CD14-positive monocyte (primary cell): ENCODE measurements at regions not wholly inside any gene's neighbourhood (a gene's known extent, or its start where the extent isn't known, plus 50 kb on each side); places are given as distances from the start of the nearest gene placed in this dataset.

Experiments used
- DNase-seq, 3 donors: peaks; one replicate each; pipeline ENCODE4 v3.0.0-alpha.2; 2011 to 2022
- H2AFZ ChIP-seq: 2 replicates; pipeline ENCODE4 v1.6.0; 2012; ENCODE audit warnings: mild to moderate bottlenecking, low read depth, low read length, inconsistent platforms; ENCODE audit not compliant: insufficient read depth, poor library complexity, severe bottlenecking
- H3K27ac ChIP-seq, 2 donors: 1 replicate in 1 of 2; 2 replicates in 1 of 2; pipeline ENCODE4 v1.5.1; 2012 to 2013; ENCODE audit warnings: low read length in 2 of 2, control low read depth in 1 of 2, inconsistent platforms in 1 of 2, low read depth in 1 of 2, mild to moderate bottlenecking in 1 of 2
- H3K27me3 ChIP-seq, 2 donors: one replicate each; pipeline versions ENCODE4 v1.6.0 to v1.6.1; 2011 to 2013; ENCODE audit warnings: low read length in 2 of 2; ENCODE audit not compliant: control insufficient read depth in 2 of 2, insufficient read depth in 2 of 2
- H3K36me3 ChIP-seq, 2 donors: replicated peaks in 1 of 2; 1 replicate in 1 of 2; 2 replicates in 1 of 2; pipeline versions ENCODE4 v1.5.1 to v1.6.1; 2012 to 2013; ENCODE audit warnings: low read length in 2 of 2, control low read depth in 1 of 2, inconsistent platforms in 1 of 2, mild to moderate bottlenecking in 1 of 2; ENCODE audit not compliant: insufficient read depth in 2 of 2, control insufficient read depth in 1 of 2
- H3K4me1 ChIP-seq, 2 donors: 1 replicate in 1 of 2; 2 replicates in 1 of 2; pipeline versions ENCODE4 v1.5.1 to v1.6.1; 2012 to 2013; ENCODE audit warnings: low read length in 2 of 2, control low read depth in 1 of 2, inconsistent platforms in 1 of 2, mild to moderate bottlenecking in 1 of 2, moderate library complexity in 1 of 2; ENCODE audit not compliant: insufficient read depth in 2 of 2, control insufficient read depth in 1 of 2
- H3K4me2 ChIP-seq: replicated peaks from 2 replicates; pipeline ENCODE3; 2012; ENCODE audit warnings: low read length, moderate library complexity, mild to moderate bottlenecking; ENCODE audit not compliant: poor library complexity, severe bottlenecking; ENCODE audit errors: extremely low read depth
- H3K4me3 ChIP-seq, 3 experiments: fragments of 200-600 bp in 1 of 3; sonication (generic) in 1 of 3; replicated peaks in 1 of 3; 1 replicate in 2 of 3; 2 replicates in 1 of 3; pipeline ENCODE4 v1.5.1; 2011 to 2013; ENCODE audit warnings: low read length in 3 of 3, mild to moderate bottlenecking in 3 of 3, control low read depth in 2 of 3, low read depth in 2 of 3, inconsistent platforms in 1 of 3, moderate library complexity in 1 of 3
- H3K79me2 ChIP-seq: 2 replicates; pipeline ENCODE4 v1.6.0; 2012; ENCODE audit warnings: mild to moderate bottlenecking, control low read depth, inconsistent platforms, low read length, moderate library complexity; ENCODE audit not compliant: insufficient read depth
- H3K9ac ChIP-seq: 2 replicates; pipeline ENCODE4 v1.6.0; 2017; ENCODE audit warnings: low read length, mild to moderate bottlenecking; ENCODE audit not compliant: insufficient read depth, poor library complexity, severe bottlenecking
- H3K9me3 ChIP-seq, 2 donors: replicated peaks in 1 of 2; 1 replicate in 1 of 2; 2 replicates in 1 of 2; pipeline versions ENCODE4 v1.5.1 to v1.6.1; 2012 to 2013; ENCODE audit warnings: low read length in 2 of 2, control low read depth in 1 of 2; ENCODE audit not compliant: control insufficient read depth in 1 of 2, insufficient read depth in 1 of 2
- H4K20me1 ChIP-seq: 2 replicates; pipeline ENCODE4 v1.6.0; 2012; ENCODE audit warnings: mild to moderate bottlenecking, low read length, control low read depth, moderate library complexity; ENCODE audit not compliant: insufficient read depth
- H3K27ac Mint-ChIP-seq, 7 donors: one replicate each; pipeline ENCODE4 v1.8.0; 2020; ENCODE audit warnings: mild to moderate bottlenecking in 7 of 7, mixed read lengths in 7 of 7, moderate library complexity in 6 of 7, inconsistent platforms in 2 of 7
- H3K27me3 Mint-ChIP-seq, 3 donors: one replicate each; pipeline ENCODE4 v1.8.0; 2021 to 2022; ENCODE audit warnings: low read depth in 3 of 3, mild to moderate bottlenecking in 3 of 3, mixed read lengths in 3 of 3, moderate library complexity in 3 of 3, inconsistent platforms in 1 of 3
- H3K36me3 Mint-ChIP-seq, 2 donors: one replicate each; pipeline ENCODE4 v1.8.0; 2020; ENCODE audit warnings: mixed read lengths in 2 of 2, inconsistent platforms in 1 of 2, mild to moderate bottlenecking in 1 of 2
- H3K4me1 Mint-ChIP-seq: one replicate; pipeline ENCODE4 v1.8.0; 2020; ENCODE audit warnings: mild to moderate bottlenecking, mixed read lengths
- H3K4me3 Mint-ChIP-seq, 2 donors: one replicate each; pipeline ENCODE4 v1.8.0; 2020; ENCODE audit warnings: mild to moderate bottlenecking in 2 of 2, mixed read lengths in 2 of 2, moderate library complexity in 1 of 2
- H3K9me3 Mint-ChIP-seq, 7 donors: one replicate each; pipeline ENCODE4 v1.8.0; 2020 to 2022; ENCODE audit warnings: mixed read lengths in 7 of 7, mild to moderate bottlenecking in 6 of 7, moderate library complexity in 6 of 7, inconsistent platforms in 2 of 7
- WGBS: methylation state at CpG from one replicate; pipeline ENCODE4 v1.1.5; 2013; ENCODE audit warnings: missing lambda C conversion rate; ENCODE audit not compliant: insufficient coverage; 5-methylcytosine and 5-hydroxymethylcytosine counted together
- intact Hi-C, 2 donors: fragments of 100-400 bp; cut with micrococcal nuclease; formaldehyde crosslinking; loops; one replicate each; pipeline versions ENCODE4 v1.15.0 to v1.15.1; 2023
- TF ChIP-seq, protein P1 (sequence below): fragments of 200-600 bp; IDR thresholded peaks from one replicate; pipeline ENCODE4 v1.8.0; 2022; ENCODE audit warnings: antibody characterized with exemption, mild to moderate bottlenecking

DNA sequence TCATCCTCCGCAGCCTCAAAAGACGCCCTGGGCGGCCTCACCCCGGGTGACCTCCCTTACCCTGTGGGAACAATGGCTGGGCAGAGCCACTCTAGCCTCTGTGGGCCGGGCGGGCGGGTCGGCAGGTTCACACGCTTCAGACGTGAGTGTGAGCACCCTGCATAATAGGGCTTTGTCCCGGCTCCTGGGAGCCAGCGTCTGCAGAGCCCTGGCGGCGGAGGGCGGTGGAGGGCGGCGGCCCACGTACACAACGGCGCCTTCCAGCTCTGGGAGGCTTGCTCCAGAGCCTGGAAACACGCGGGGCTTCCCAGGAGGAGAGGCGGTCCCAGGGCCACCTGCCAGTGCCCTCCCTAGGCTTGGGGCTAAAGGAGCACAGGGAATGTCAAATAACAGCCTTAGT, 205.6 kb downstream of the BCL11B start:
- H3K27me3 Mint-ChIP-seq: peaks cover 0 to 6% (median 4%) of the 10 kb centered on the region in 3 donors
- Histone ChIP-seq H3K79me2 (peaks cover 47% of the 10 kb centered on the region), H3K27ac (no peak overlapping the region), H3K4me2 (no peak overlapping the region), H3K36me3 (peaks cover 3 to 9% of the 10 kb centered on the region in 2 donors), H3K4me1 (no peaks in the 10 kb centered on the region), H2AFZ (no peak overlapping the region), H3K9ac (no peak overlapping the region), H3K27me3 (no peaks in the 10 kb centered on the region), H3K9me3 (peaks cover 0 to 4% of the 10 kb centered on the region in 2 donors), H4K20me1 (peaks cover 26% of the 10 kb centered on the region), H3K4me3 (no peak overlapping the region)
- H3K9me3 Mint-ChIP-seq: peaks cover 2 to 28% (median 13%) of the 10 kb centered on the region in 7 donors
- peaks cover 24% of the 10 kb centered on the region for H3K4me1 Mint-ChIP-seq
- no peak overlapping the region for H3K4me3 Mint-ChIP-seq
- WGBS: 94% methylated on average over 22 of the region's 23 CpGs
- TF ChIP-seq, protein P1, sequence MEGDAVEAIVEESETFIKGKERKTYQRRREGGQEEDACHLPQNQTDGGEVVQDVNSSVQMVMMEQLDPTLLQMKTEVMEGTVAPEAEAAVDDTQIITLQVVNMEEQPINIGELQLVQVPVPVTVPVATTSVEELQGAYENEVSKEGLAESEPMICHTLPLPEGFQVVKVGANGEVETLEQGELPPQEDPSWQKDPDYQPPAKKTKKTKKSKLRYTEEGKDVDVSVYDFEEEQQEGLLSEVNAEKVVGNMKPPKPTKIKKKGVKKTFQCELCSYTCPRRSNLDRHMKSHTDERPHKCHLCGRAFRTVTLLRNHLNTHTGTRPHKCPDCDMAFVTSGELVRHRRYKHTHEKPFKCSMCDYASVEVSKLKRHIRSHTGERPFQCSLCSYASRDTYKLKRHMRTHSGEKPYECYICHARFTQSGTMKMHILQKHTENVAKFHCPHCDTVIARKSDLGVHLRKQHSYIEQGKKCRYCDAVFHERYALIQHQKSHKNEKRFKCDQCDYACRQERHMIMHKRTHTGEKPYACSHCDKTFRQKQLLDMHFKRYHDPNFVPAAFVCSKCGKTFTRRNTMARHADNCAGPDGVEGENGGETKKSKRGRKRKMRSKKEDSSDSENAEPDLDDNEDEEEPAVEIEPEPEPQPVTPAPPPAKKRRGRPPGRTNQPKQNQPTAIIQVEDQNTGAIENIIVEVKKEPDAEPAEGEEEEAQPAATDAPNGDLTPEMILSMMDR: no peak
- no peak for DNase-seq
- intact Hi-C loops: no loop called here
- no peak overlapping the region for H3K27ac Mint-ChIP-seq
- peaks cover 42 to 43% of the 10 kb centered on the region in 2 donors for H3K36me3 Mint-ChIP-seq

DNA sequence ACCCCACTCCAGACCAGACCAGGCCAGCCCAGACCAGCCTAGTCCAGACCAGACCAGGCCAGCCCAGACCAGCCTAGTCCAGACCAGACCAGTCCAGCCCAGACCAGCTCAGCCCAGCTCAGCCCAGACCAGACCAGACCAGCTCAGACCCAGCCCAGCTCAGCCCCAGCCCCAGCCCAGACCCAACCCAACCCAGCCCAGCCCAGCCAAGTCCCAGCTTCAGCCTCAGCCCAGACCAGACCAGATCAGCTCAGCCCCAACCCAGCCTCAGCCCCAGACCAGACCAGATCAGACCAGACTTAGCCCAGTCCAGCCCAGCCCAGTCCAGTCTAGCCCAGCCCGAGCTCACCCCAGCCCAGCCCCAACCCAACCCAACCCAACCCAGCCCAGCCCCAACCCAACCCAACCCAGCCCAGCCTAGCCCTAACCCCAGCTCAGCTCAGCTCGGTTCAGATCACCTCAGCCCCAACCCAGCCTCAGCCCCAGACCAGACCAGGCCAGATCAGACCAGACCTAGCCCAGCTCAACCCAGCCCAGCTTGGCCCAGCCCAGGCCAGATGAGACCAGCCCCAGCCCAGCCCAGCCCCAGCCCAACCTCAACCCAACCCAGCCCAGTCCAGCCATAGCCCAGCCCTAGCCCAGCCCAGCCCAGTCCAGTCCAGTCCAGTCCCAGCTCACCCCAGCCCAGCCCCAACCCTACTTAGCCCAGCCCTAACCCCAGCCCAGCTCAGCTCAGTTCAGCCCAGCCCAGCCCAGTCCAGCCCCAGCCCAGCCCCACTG, 204.7 kb downstream of the BCL11B start:
- WGBS: 100% methylated on average over 1 of the region's 2 CpGs
- intact Hi-C loops: no loop called here
- Mint-ChIP-seq H3K27me3 (peaks cover 0 to 4% (median 3%) of the 10 kb centered on the region in 3 donors), H3K4me3 (no peak overlapping the region), H3K9me3 (peaks cover 6 to 33% (median 18%) of the 10 kb centered on the region in 7 donors), H3K4me1 (peaks cover 27% of the 10 kb centered on the region), H3K27ac (peak overlapping the region in 1 of 7 donors; percentile 21), H3K36me3 (peaks cover 36 to 41% of the 10 kb centered on the region in 2 donors)
- no peak overlapping the region for H2AFZ ChIP-seq
- H3K27ac ChIP-seq: no peak overlapping the region
- H3K9me3 ChIP-seq: peaks cover 0 to 7% of the 10 kb centered on the region in 2 donors
- no peak overlapping the region for H3K9ac ChIP-seq
- DNase-seq: no peak
- H3K4me2 ChIP-seq: no peak overlapping the region
- no peaks in the 10 kb centered on the region for H3K27me3 ChIP-seq
- no peak overlapping the region for H3K4me3 ChIP-seq
- TF ChIP-seq, protein P1: no peak
- peaks cover 0 to under 1% of the 10 kb centered on the region in 2 donors for H3K4me1 ChIP-seq
- H3K79me2 ChIP-seq: peaks cover 56% of the 10 kb centered on the region
- peaks cover 1 to 3% of the 10 kb centered on the region in 2 donors for H3K36me3 ChIP-seq
- peaks cover 28% of the 10 kb centered on the region for H4K20me1 ChIP-seq
